Activated T-cell treated with anti-CD3 and anti-CD28 coated beads, Interleukin-2, amount 50 U/mL, for 24 hours (primary cell): ENCODE measurements at regions not wholly inside any gene's neighbourhood (a gene's known extent, or its start where the extent isn't known, plus 50 kb on each side); places are given as distances from the start of the nearest gene placed in this dataset.

Experiments used
- DNase-seq: peaks from one replicate; pipeline ENCODE4 v3.0.0-alpha.2; 2020
- H3K27ac Mint-ChIP-seq: 2 replicates; pipeline ENCODE4 v1.8.0; 2020; ENCODE audit warnings: mild to moderate bottlenecking, mixed read lengths
- H3K27me3 Mint-ChIP-seq: 2 replicates; pipeline ENCODE4 v1.8.0; 2020; ENCODE audit warnings: mixed read lengths
- H3K36me3 Mint-ChIP-seq: 2 replicates; pipeline ENCODE4 v1.8.0; 2020; ENCODE audit warnings: low read depth, mixed read lengths
- H3K4me1 Mint-ChIP-seq: 2 replicates; pipeline ENCODE4 v1.8.0; 2020; ENCODE audit warnings: low read depth, mixed read lengths
- H3K4me3 Mint-ChIP-seq: 2 replicates; pipeline ENCODE4 v1.8.0; 2020; ENCODE audit warnings: mild to moderate bottlenecking, moderate library complexity, mixed read lengths
- H3K9me3 Mint-ChIP-seq: 2 replicates; pipeline ENCODE4 v1.8.0; 2020; ENCODE audit warnings: mixed read lengths

- H3K36me3 Mint-ChIP-seq: no peaks in the 10 kb centered on the region
- no peaks in the 10 kb centered on the region for H3K4me1 Mint-ChIP-seq
- H3K27ac Mint-ChIP-seq: no peak overlapping the region
- no peak overlapping the region for H3K4me3 Mint-ChIP-seq
- no peak for DNase-seq
- no peaks in the 10 kb centered on the region for H3K27me3 Mint-ChIP-seq
- H3K9me3 Mint-ChIP-seq: peaks cover 12% of the 10 kb centered on the region
Observed at GRCh38 chr6:105964979-105965760, 121.0 kb upstream of the PRDM1 start.

- no peak overlapping the region for H3K27ac Mint-ChIP-seq
- H3K27me3 Mint-ChIP-seq: peaks cover 6% of the 10 kb centered on the region
- no peak overlapping the region for H3K4me3 Mint-ChIP-seq
- no peaks in the 10 kb centered on the region for H3K9me3 Mint-ChIP-seq
- H3K36me3 Mint-ChIP-seq: no peaks in the 10 kb centered on the region
- peaks cover 2% of the 10 kb centered on the region for H3K4me1 Mint-ChIP-seq
- DNase-seq: no peak
Observed at GRCh38 chr6:105954148-105954547, 132.0 kb upstream of the PRDM1 start.

DNA sequence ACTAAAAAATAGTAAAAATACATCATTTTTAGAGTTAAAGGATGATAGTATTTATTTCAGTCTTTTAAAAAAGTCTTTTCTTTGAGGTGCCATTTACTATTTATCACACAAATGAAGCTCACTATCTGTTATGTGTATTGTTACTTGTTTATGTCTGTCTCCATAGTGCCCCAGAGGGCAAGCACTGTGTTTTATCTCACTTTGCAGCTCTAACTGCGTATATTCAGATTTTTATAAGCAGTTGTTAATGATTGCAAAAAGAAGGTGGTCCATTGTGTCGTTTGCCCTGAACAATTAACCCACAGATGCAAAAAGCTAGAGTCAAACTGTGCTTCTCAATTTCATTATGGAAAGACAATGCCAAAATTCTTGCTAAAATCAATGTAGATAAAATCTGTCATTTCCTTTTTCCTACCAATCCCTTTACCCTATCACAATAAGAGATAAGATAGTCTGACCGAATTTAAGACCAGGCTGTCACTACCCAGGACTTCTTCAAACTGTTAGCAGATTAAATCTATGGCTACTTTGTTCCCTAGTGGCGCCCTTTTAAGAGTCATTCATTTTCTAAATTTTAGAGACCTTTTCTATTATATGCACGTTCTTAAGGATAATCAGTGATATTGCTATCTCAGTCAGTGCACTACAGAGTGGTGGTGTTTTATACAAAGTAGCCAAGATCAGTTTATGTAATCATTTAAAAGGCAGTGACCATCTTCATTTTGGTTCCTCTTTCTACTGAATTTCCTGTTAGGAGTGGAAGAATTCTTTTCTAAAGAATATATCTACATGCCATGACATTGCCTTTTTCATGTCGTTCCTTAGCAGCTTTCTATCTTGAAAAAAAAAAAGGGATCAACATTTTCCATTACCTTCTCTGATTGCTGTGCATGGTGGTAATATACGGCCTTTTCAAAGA lies 133.1 kb upstream of the PRDM1 start:
- no peak overlapping the region for H3K27ac Mint-ChIP-seq
- peaks cover 6% of the 10 kb centered on the region for H3K27me3 Mint-ChIP-seq
- H3K36me3 Mint-ChIP-seq: no peaks in the 10 kb centered on the region
- peaks cover 2% of the 10 kb centered on the region for H3K4me1 Mint-ChIP-seq
- DNase-seq: no peak
- H3K9me3 Mint-ChIP-seq: no peaks in the 10 kb centered on the region
- H3K4me3 Mint-ChIP-seq: no peak overlapping the region

GRCh38 chr6:105952326-105952725 lies 133.8 kb upstream of the PRDM1 start:
- peaks cover 6% of the 10 kb centered on the region for H3K27me3 Mint-ChIP-seq
- H3K4me3 Mint-ChIP-seq: no peak overlapping the region
- H3K36me3 Mint-ChIP-seq: no peaks in the 10 kb centered on the region
- DNase-seq: no peak
- no peak overlapping the region for H3K27ac Mint-ChIP-seq
- peaks cover 2% of the 10 kb centered on the region for H3K4me1 Mint-ChIP-seq
- no peaks in the 10 kb centered on the region for H3K9me3 Mint-ChIP-seq

DNA sequence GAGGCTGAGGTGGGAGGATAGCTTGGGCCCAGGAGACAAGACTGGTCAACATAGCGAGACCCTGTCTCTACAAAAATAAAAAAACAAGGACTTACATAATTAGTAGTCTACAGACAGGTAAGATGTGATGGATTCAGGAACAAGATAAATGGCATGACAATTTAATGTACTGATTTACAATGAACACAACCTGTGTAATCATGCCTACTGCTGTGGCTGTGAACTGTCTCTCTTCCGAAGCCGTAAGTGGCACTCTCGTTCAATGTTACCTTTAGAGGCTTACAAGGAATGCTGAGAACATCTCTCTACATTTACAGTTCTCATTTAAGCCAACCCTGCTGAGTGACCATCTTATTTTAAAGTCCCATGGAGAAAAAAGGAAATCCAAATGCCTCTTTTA lies 134.8 kb upstream of the PRDM1 start:
- Mint-ChIP-seq H3K9me3 (no peaks in the 10 kb centered on the region), H3K36me3 (no peaks in the 10 kb centered on the region), H3K4me1 (peaks cover 2% of the 10 kb centered on the region), H3K27me3 (peaks cover 3% of the 10 kb centered on the region), H3K4me3 (no peak overlapping the region), H3K27ac (no peak overlapping the region)
- no peak for DNase-seq

DNA sequence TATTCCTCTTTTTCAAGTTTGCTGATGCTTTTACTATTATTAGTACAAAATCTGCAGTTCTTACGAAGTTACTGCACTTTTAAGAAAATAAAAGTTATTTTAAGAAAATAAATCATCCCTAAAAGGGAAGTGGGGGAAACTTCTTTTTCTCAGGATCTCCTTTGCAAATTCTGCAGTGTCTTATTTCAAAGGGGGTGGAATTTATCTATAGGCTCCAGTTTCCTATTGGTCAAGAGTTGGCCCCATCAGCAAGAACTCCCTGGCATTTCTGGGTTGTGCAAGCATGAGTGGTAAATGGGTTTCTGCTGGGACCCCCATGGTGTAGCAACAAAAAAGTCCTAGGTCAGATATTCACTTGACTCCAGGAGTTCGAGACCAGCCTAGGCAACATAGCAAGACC lies 136.3 kb upstream of the PRDM1 start:
- DNase-seq: no peak
- Mint-ChIP-seq H3K4me1 (no peaks in the 10 kb centered on the region), H3K9me3 (no peaks in the 10 kb centered on the region), H3K36me3 (no peaks in the 10 kb centered on the region), H3K27ac (no peak overlapping the region), H3K27me3 (peaks cover 3% of the 10 kb centered on the region), H3K4me3 (no peak overlapping the region)

- no peak for DNase-seq
- H3K27ac Mint-ChIP-seq: no peak overlapping the region
- no peaks in the 10 kb centered on the region for H3K9me3 Mint-ChIP-seq
- peaks cover 20% of the 10 kb centered on the region for H3K4me1 Mint-ChIP-seq
- H3K27me3 Mint-ChIP-seq: peaks cover 10% of the 10 kb centered on the region
- no peak overlapping the region for H3K4me3 Mint-ChIP-seq
- no peaks in the 10 kb centered on the region for H3K36me3 Mint-ChIP-seq
Observed at GRCh38 chr6:105943514-105943913, 142.6 kb upstream of the PRDM1 start.

DNA sequence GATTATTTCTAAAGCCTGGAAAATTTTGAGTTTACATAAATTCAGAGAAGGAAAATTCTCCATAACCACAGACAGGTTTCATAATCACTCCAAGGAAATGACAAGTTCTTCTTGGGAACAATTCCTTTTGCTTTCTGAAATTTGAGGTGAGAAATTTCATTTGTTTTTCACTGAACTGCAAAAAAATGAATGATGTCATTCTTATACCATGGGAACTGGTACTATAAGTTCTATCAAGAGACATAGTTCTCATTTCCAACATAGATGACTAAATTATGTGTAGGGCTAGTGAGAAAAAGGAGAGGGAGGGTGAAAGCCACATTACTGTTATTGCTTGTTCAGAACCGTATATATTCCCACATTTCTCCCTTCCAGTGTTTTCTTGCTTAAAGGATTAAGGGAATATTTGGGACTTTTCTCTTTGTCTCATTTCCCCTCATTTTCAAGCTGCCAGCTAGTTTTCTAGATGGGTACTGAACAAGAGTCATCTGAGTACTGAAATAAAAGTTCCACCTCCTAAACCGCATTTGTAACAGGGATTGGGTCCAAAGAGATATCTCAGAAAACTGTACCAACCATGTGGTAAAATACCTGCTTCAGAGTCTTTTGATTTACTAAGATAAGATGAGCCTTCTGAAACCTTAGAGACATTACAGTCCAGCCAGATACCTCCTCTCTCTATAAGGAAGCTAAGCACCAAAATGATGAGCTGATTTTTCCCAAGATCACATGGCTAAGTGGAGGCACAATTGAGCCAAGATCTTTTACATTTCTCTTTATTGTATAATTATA lies 144.3 kb upstream of the PRDM1 start:
- H3K4me1 Mint-ChIP-seq: peaks cover 20% of the 10 kb centered on the region
- H3K36me3 Mint-ChIP-seq: no peaks in the 10 kb centered on the region
- DNase-seq: no peak
- no peak overlapping the region for H3K4me3 Mint-ChIP-seq
- H3K27ac Mint-ChIP-seq: peak overlapping the region; percentile 31
- peaks cover 10% of the 10 kb centered on the region for H3K27me3 Mint-ChIP-seq
- no peaks in the 10 kb centered on the region for H3K9me3 Mint-ChIP-seq

DNA sequence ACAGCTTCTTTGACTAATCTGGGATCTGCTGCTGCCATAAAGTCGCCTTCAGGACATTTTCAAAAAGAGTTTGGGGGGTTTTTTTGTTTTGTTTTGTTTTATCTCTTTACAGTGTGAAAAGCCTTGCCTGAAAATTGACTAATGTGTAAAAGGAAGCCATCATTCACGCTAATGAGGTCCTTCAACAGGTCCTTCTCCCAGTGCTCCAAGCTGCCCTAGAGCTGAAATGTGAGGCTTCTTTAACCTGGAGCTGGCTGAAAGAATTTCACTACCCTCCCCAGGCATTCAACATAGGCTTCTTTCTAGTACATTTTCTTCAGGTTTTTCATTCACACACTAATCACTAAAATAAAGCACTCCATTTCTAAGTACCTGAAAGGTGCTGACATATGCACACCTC lies 145.1 kb upstream of the PRDM1 start:
- no peaks in the 10 kb centered on the region for H3K36me3 Mint-ChIP-seq
- H3K27ac Mint-ChIP-seq: no peak overlapping the region

DNA sequence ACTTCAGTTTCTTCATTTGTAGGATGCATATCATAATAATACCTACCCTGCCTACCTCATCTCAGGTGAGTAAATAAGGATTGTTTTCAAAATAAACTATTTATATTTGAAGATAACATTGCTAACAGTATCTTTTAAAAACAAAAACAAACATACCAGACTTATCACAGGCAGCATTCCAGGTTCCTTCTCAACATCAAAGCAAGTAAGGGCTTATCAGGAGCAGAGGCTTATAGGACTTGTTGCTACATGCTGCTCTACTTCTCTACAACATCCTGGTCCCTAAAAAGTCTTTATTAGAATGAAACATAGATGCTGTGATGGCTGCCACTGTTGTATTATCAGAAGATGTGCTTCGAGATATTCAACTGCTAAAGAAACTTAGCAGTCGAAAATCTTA lies 149.2 kb upstream of the PRDM1 start:
- no peak for DNase-seq
- Mint-ChIP-seq H3K4me3 (no peak overlapping the region), H3K27ac (no peak overlapping the region), H3K36me3 (no peaks in the 10 kb centered on the region), H3K27me3 (peaks cover 3% of the 10 kb centered on the region), H3K4me1 (peaks cover 10% of the 10 kb centered on the region), H3K9me3 (no peaks in the 10 kb centered on the region)

More for the DNA sequence above, 145.1 kb upstream of the PRDM1 start:
- peaks cover 10% of the 10 kb centered on the region for H3K27me3 Mint-ChIP-seq
- peaks cover 20% of the 10 kb centered on the region for H3K4me1 Mint-ChIP-seq
- no peak overlapping the region for H3K4me3 Mint-ChIP-seq
- no peaks in the 10 kb centered on the region for H3K9me3 Mint-ChIP-seq
- DNase-seq: no peak

DNA sequence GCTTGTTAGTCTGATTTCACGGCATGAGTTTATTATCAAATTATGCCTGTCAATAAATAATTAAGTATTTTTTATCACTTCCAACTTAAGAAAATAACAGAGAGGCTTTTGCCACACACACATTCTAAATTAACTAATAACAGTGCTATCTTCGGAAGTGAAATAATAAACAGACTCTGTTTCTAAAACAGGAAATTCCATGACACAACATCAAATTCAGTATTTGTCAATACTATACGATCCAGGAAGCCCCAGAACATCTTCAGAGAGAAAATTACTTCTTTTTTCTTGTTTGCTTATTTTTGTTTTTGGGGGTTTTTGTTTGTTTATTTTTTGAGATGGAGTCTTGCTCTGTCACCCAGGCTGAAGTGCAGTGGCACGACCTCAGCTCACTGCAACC lies 150.7 kb upstream of the PRDM1 start:
- DNase-seq: no peak
- no peak overlapping the region for H3K27ac Mint-ChIP-seq
- peaks cover 3% of the 10 kb centered on the region for H3K27me3 Mint-ChIP-seq
- no peaks in the 10 kb centered on the region for H3K36me3 Mint-ChIP-seq
- H3K9me3 Mint-ChIP-seq: no peaks in the 10 kb centered on the region
- H3K4me3 Mint-ChIP-seq: no peak overlapping the region
- peaks cover 3% of the 10 kb centered on the region for H3K4me1 Mint-ChIP-seq

DNA sequence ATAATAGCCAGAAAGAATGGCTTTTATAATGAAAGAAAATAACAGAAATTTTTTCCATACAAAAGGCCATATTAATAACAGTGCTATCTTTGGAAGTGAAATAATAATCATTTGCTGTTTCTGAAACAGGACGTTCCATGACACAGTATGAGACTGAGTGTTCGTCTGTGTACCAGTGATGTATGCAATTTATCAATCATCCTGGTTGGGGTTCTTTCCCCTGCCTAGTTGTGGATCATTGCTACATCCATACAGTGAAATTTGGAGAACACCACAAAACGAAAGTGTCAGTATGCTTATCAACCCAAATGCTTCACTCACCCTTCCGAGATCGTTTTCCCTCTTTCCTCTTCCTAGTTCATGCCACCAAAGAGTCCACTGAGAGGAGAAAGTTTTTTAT lies 151.4 kb upstream of the PRDM1 start:
- Mint-ChIP-seq H3K27me3 (peaks cover 3% of the 10 kb centered on the region), H3K9me3 (no peaks in the 10 kb centered on the region), H3K27ac (no peak overlapping the region), H3K4me1 (peaks cover 3% of the 10 kb centered on the region), H3K36me3 (no peaks in the 10 kb centered on the region), H3K4me3 (no peak overlapping the region)
- no peak for DNase-seq

GRCh38 chr6:105932440-105932839 lies 153.7 kb upstream of the PRDM1 start:
- no peak for DNase-seq
- H3K4me3 Mint-ChIP-seq: no peak overlapping the region
- H3K27ac Mint-ChIP-seq: no peak overlapping the region
- no peaks in the 10 kb centered on the region for H3K36me3 Mint-ChIP-seq
- H3K9me3 Mint-ChIP-seq: no peaks in the 10 kb centered on the region
- no peaks in the 10 kb centered on the region for H3K4me1 Mint-ChIP-seq
- no peaks in the 10 kb centered on the region for H3K27me3 Mint-ChIP-seq

- DNase-seq: no peak
- Mint-ChIP-seq H3K4me3 (no peak overlapping the region), H3K27me3 (no peaks in the 10 kb centered on the region), H3K9me3 (no peaks in the 10 kb centered on the region), H3K36me3 (no peaks in the 10 kb centered on the region), H3K27ac (no peak overlapping the region), H3K4me1 (peaks cover 2% of the 10 kb centered on the region)
Observed at GRCh38 chr6:105929626-105930025, 156.5 kb upstream of the PRDM1 start.
